Gastroesophageal sphincter (tissue), 3 donors: ENCODE measurements at regions not wholly inside any gene's neighbourhood (a gene's known extent, or its start where the extent isn't known, plus 50 kb on each side); places are given as distances from the start of the nearest gene placed in this dataset.

Experiments
- CTCF ChIP-seq, 4 experiments: fragments of 200-600 bp in 2 of 4; fragments of 450-650 bp in 2 of 4; sonication (generic) in 1 of 4; IDR thresholded peaks; one replicate each; pipeline ENCODE4 v1.5.1; 2017 to 2019; ENCODE audit warnings: antibody characterized with exemption in 4 of 4, mild to moderate bottlenecking in 2 of 4, moderate library complexity in 2 of 4
- EP300 ChIP-seq: sonication (generic); formaldehyde crosslinking; IDR thresholded peaks from one replicate; pipeline ENCODE4 v1.6.1; 2017; ENCODE audit warnings: antibody characterized with exemption, mild to moderate bottlenecking
- POLR2A ChIP-seq, 2 donors: fragments of 450-650 bp; IDR thresholded peaks; one replicate each; pipeline ENCODE4 v1.6.1; 2017; ENCODE audit warnings: antibody characterized with exemption in 2 of 2, mild to moderate bottlenecking in 2 of 2, moderate library complexity in 1 of 2
- POLR2AphosphoS5 ChIP-seq: sonication (generic); formaldehyde crosslinking; IDR thresholded peaks from one replicate; pipeline ENCODE4 v1.6.1; 2017; ENCODE audit warnings: antibody characterized with exemption

GRCh38 chr4:96879527-96879926 lies 1039.6 kb downstream of the PDHA2 start:
- TF ChIP-seq CTCF (IDR thresholded peaks at IDR 0.05) = no peak
- TF ChIP-seq EP300 = no peak
- no peak for TF ChIP-seq POLR2AphosphoS5
- TF ChIP-seq POLR2A (IDR thresholded peaks at IDR 0.05) = no peak
